GM21526 (cell line): ENCODE measurements at regions not wholly inside any gene's neighbourhood (a gene's known extent, or its start where the extent isn't known, plus 50 kb on each side); places are given as distances from the start of the nearest gene placed in this dataset.

Experiments used
- ATAC-seq: cut with Tn5 transposase; IDR thresholded peaks from one replicate; pipeline ENCODE4 v1.9.1; 2021; ENCODE audit warnings: moderate library complexity; ENCODE audit not compliant: unreplicated experiment, low FRiP score

DNA sequence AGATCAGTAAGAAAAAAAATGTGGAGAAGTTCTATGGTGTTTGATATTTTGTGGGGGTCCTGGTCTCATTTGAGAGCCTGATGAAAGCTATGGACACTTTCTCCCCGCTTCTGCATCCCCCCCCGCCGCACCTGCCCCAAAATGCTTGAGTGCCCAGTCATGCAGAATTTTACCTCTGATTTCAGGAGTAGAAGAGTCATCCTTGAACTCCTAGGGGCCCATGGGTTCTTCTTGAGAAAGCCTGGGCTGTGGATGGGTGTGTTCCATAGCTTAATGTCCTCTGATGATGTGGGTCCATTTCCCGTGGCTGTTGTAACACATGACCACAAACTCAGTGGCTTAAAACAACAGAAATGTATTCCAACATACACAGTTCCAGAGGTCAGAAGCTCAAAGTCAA lies 248.8 kb upstream of the PWP1 start:
- ATAC-seq: no peak

DNA sequence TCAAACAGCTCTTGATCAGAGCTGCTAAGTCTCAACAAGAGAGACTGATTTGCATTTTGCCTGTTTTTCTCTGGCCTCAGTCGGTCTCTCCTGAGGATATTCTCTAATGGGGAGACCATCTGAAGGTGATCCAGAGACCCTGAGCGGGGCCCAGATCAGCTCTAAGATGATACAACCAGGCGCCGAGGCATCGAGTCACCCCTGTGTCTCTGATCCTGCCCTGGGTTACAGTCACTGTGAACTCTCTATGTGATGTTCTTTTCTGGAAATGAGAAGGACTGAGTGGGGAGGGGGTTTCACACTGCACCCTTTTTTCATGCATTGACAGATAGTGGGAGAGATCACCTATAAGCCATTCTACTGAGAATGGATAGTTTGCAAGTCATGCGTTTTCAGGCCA lies 247.6 kb upstream of the PWP1 start:
- no peak for ATAC-seq

DNA sequence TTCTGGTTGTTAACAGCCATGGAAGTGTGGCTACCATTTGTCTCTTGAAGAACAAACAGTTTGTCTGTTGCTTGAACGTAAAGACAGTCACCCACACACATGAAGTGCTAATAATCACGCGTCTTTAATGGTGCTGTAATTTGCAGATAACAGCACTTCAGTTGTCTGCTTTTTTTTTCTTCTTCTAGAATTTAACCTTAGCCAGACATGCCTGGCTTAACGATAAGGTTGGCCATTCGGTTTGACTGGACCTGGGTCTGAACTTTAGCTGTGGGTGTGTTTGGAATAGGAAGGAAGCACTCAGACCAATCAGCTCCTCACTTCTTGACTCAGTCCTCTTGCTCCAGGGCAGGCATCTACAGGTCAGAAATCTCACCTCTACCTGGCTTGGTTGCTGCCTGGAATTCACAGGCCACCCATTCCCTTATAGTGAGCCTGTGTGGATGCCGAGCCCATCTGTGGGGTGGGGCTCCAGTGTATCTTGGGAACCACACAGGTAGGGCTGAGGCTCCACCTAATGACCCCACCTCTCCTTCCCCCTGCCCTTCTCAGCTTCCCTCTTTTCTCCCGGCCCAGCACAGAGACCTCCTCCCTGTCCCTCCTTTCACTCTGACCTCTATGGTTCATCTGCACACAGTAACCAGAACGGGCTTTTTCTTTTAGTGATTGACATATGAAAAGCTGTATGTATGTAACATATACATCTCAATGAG lies 246.4 kb upstream of the PWP1 start:
- ATAC-seq: no peak

DNA sequence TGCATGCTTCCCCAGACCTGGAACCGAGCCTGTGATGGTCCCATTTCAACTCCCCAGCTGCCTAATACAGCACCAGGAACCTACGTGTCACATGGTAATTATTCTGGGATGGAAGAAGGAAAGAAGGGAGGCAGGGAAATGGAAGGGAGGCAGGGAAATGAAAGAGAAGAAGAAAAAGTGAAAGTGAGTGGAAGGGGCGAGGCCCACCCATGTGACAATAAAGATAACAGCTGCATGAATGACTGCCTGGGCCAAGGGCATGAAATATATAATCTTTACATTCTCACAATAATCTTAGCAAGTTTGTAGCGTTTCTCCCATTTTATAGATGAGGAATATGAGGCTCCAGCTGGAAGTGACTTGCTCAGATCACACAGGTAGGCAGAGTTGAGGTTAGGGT lies 245.0 kb upstream of the PWP1 start:
- ATAC-seq: no peak

DNA sequence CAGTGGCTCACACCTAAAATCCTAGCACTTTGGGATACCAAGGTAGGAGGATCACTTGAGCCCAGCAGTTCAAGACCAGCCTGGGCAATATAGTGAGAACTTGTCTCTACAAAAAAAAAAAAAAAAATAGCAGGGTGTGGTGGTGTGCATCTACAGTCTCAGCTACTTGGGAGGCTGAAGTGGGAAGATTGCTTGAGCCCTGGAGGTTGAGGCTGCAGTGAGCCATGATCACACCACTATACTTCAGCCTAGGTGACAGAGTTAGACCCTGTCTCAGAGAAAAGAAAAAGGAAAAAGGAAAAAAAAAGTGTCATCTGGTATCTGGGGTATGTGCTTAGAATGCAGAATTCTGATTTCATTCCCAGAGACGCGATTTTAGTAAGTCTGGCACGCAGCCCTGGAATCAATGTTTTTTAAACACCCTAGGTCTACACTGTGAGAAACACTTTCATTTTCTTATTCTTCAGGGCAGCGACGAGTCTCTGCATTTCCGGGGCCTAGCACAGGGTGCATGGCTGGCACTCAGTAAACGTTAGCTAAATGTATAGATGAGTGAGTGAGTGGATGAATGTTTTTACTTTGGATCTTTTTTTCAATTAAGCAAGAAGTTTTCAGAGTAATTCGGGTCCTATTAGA lies 243.8 kb upstream of the PWP1 start:
- ATAC-seq: no peak

DNA sequence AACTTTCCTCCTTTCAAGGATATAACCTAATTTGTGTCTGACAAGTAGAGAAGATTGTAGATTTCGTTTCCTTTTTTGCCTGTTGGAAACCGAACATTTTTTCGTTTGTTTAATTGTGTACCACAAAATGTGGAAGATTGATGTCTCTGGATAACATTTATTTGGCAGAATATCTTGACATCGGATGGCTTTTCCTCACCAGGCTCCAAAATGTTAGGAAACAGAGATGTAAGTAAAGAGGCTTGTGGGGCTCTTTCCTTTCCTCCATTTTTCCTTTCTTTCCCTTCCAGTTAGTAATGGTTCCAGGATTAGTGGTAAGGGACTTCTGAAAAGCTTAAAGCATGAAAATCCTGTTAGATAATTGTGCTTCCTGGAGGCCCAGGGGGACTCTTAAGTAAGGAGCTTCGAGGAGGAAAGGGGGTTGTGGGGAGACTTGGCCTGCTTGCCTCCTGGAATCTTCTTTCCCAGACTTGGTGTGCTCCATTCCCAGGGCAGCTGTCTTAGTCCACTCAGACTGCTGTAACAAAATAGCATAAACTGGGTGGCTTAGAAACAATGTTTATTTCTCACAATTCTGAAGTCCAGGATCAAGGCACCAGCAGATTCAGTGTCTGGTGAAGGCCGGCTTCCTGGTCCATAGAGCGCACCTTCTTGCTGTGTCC lies 243.1 kb upstream of the PWP1 start:
- no peak for ATAC-seq

DNA sequence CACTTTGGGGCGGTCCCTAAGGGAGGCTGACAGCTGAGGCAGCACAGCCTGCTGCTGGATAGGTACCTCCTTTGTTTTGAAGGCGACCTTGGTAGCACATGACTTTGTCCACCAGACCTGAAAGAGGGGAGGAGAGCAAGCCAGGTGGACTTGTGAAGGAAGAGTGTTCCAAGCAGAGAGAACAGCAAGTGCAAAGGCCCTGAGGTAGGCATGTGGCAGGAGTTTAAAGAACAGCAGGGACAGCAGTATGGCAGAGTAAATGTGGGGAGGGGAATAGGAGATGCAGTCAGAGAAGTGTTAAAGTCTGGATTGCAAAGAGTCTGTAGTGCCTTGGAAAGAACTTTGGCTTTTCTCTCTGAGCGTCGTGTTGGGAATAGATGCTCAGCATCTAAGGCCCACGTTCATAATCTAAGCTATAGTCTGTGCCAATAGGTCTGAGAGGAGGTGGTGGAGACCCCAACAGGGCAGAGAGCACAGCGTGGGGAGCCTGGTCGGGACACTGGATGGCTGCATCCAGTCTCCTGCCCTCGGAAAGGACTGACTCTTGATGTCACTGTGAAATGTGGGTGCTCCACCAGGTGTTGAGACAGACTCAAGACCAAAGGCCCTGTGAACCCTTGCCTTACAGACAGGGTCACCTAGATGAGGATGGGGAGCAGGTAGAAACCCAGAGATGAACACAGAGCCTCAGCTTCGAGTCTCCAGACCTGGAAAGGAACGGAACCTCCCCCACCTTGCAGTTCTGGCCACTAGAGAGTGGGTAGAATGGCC lies 242.1 kb upstream of the PWP1 start:
- ATAC-seq: no peak

DNA sequence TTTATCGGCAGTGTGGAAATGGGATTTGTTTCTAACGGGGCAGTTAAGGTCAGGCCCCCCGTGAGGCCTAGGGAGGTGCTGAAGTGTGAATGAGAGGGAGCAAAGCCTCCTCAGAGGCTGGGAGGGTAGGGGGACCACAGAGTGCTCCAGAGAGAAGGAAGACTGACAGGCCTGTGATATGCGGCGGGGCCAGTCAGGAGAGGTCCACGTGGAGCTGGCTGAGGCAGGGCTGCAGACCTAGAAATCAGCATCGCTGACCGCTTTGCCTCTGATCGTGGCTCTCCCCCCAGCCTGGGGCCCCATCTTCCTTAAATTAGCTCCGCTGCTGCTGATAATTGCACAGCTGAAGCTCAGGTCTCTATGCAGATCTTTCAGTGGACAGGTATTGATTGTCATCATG lies 240.8 kb upstream of the PWP1 start:
- no peak for ATAC-seq

DNA sequence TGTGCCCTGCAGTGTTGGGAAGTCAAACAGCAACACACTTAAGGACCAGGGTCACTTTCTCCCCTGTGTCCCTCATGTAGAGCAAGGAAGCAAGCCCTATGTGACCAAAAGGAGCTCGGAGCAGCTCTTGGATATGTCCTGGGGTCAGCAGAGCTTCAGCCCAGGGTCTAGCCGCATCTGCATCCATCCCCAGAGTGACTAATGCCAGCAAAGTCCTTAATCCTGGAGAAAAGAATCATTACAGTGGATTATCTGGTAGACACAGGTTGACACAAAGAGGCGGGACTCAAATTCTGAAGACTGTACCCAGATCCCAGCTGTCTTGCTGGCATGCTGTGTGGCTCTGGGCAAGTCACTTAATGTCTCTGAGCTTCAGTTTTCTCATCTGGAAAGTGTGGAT lies 239.1 kb upstream of the PWP1 start:
- no peak for ATAC-seq

DNA sequence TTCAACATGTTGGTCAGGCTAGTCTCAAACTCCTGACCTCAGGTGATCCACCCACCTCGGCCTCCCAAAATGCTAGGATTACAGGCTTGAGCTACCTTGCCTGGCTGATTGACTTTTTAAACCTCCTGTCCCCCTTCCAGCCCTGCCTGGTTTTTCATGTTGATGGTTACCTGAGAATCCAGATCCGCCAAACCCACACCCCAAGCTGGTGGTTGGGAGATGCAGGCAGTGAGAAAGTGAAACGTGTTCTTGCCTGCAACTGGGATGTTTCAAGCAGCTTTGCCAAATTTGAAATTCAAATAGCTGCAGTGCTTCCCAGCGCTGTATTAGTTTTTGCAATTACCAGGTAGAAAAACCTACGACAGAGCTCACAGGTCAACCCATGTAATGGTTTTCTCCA lies 238.3 kb upstream of the PWP1 start:
- ATAC-seq: no peak

DNA sequence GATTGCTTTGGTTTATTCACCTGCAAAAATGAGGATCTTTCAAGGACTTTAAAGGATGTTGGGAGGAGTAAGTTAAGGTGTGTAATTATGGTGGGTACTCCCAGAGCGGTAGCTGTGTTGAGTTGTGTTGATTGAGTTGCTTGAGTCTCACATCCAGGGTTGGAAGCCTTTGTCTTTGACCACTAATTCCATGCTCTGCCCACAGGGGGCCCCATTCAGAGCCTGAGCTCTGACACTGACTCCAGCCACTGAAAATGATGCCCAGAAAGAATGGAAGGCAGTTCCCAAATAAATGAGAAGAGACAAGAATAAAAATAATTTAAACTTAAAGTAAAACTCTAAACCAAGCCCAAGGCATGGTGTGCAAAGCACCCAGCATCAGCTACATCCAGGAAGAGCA lies 237.4 kb upstream of the PWP1 start:
- ATAC-seq: no peak

DNA sequence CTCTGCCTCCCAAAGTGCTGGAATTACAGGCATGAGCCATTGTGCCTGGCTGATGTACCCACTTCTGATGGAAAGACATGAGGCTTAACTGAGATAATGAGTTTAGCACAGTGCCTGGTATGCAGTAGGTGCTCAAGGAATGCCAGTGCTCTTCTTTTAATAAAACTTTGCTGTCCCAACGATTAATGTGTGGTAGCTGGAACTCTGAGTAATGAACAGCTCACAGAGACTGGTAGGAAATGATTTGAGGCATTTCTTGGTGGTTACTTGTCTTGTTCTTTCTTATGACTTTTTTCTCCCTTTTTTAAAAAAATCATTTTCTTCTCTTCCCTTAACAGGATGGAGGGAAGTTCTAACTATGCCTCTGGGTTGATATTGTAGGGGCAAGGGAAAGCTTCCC lies 235.7 kb upstream of the PWP1 start:
- ATAC-seq: no peak

DNA sequence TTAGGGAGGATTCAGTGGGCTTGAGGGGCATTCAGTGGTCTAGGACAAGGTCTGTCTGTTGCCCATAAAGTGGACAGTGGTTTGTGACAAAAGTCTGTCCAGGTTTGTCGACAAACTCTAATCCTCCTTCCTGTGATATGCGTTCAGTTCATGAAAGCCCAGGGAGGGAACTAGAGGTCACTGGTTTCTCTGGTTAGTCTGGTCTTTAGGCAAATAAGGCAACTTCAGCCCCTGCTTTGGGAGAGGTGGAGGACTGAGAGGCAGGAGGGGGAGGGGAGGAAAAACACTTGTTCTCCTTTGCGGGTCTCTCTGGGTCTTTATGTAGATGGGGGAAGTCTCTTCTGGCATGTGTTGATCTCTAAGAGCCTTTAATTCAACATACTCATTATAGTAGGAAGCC lies 235.1 kb upstream of the PWP1 start:
- ATAC-seq: no peak

DNA sequence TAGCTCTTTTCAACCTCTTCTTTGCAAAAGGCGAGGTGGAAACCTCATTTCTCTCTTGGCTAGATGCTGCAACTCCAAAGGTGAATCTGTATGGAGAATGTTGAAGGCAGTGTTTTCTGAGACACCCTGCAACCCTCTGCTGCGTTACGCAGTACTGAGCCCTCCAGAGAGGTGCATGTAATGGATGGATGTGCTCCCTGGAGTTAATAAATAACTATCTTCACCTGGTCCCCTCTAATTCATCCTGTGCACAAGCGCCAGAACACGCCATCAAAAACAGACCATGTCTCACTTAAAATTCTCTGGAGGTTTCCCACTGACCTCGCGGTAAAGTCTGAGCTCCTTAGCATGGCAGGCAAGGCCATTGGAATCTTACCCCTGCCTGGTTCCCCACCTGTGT lies 234.4 kb upstream of the PWP1 start:
- no peak for ATAC-seq

DNA sequence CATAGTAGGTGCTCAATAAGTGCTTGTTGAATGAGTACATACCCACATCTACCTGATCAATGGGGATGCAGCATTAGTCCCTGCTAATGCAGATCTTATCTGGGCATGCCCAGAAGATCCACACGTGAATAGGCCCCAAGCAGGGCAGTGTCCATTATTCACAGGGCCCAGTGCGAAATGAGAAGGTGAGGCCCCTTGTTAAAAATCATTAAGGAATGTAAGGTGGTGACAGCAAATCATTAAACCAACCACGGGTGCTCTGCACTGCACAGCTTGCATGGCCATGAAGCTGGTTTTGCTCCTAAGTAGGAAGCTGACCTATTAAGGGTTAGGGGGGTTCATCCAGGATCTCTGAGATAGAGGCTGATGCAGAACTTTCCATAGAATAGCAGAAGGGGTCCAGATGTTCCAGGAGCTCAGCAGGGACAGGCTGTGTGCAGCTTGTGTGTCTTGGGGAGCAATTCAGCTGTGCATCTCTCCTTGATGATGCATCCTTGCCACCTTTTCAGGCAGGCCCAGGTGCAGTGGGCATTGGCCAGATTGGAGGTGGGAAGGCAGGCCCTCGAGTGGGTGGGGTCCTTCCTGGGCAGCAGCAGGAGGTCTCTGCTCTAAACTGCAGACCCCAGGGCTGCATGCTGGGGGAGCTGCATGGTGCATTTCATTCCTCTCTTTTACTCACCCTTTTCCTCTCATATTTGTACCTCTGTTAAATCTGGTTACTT lies 231.3 kb upstream of the PWP1 start:
- ATAC-seq: no peak

DNA sequence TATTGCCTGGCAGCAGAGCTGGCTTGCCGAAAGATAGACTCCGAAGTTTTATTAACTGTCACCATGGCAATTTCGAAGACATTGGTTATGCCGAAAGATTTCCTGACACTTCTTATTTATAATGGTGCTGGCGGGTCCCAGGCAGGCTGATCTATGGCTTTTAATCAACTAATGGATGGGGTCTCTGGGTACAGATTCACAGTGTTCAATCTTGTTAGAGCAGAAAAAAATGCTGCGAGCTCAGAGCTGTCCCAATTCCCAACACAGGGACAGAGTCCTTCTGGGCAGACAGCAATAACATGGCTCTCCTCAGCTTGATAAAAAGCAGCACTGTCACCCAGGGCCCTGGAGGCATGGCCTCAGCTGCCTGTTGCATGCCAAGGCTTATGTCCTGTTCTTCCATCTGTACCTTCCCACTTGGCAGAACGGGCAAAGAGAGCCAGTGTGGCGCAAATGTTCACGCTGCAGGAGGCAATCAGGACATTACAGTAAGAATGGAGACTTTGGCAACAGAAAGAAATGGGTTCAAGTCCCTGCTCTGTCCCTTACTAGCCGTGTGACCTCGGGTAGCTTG lies 228.2 kb upstream of the PWP1 start:
- ATAC-seq: no peak

DNA sequence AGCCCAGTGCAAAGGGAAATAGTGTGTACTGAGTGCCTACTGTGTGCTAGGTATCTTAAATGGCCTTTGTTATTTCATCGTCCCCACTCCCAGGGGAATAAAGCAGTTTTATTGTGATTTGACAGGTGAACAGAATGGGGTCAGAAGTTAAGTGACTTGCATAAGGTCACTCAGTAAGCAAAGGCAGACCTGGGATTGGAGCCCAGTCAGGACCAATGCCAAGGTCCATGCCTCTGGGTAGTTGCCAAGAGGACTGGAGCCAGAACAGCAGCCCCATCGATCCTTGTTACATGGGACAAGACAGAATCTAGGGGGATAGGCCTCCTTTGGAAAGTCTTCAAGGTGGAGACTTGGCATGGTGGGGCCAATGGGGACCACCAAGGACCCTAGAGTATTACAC lies 227.4 kb upstream of the PWP1 start:
- ATAC-seq: no peak

DNA sequence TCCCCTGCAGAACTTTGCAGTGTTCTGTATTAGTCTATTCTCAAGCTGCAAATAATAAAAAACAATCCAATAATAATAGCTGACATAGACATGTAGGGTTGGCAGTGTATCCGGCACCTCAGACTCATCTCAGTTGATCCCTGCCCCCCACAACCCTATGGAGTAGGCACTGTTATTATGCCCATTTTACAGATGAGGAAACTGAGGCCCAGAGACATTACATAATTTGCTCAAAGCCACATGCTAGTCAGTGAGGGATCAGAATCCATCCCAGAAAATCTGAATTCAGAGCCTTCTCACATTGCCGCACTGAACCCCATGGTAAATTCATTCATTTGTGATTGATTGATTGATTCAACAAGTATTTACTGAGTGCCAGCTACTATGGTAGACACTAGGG lies 226.6 kb upstream of the PWP1 start:
- no peak for ATAC-seq

DNA sequence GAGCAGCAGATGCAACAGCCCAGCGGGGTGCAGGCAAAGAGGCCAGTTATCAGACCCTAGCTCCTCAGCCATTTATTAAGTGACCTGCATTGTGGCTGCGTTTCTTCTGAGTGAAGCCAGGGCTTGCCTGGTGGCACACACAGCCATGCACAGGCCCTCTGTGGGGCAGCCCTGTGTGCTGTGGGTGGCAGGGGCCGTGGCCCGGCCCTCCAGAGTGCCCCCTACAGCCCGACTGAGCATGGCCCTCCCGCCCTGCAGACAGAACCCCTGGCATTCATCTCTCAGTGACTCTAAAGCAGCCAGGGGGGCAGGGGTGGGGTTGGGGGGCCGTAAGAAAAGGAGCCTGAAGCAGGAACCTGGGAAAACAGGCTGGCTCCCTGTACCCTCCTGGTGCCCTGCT lies 226.0 kb upstream of the PWP1 start:
- no peak for ATAC-seq

DNA sequence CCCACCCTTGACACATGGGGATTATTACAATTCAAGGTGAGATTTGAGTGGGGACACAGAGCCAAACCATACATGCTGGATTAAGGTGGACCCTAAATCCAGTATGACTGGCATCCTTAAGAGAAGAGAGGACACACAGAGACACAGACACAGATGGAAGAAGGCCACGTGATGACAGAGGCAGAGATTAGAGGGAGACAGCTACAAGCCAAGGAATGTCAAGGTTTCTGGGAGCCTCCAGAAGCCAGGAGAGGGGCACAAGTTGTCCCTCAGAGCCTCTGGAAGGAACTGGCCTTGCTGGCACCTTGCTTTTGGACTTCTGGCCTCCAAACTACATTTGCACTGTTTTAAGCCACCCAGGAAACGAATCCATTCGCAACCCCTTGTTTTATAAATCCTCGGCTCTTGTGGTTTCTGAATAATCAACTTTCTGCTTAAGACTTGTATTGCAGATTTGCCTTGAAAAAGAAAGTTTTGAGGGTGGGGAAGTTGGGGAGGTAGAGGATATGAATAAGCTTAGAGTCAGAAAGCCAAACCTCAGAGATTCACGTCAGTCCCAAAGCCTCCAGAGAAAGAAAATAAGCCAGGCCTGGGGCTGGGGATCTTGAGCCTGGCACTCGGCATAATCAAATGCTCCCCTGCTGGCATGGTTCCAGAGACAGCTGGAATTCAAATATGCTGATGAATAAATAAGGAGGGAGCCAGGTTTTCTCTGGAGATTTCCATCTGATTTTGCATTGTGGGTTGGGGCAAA lies 224.2 kb upstream of the PWP1 start:
- ATAC-seq: no peak
